Endothelial cell of umbilical vein (primary cell): ENCODE measurements at regions not wholly inside any gene's neighbourhood (a gene's known extent, or its start where the extent isn't known, plus 50 kb on each side); places are given as distances from the start of the nearest gene placed in this dataset.

ENCODE experiments used
- BruUV-seq: library from RNA; stranded (reverse); fragments of 400-500 nt; replicated peaks from 2 replicates; lab custom pipeline; 2021; lab: Mats Ljungman, UMichigan
- CTCF ChIA-PET: fragments of 300-600, 350-600 bp; sonication (Branson Sonifier 250); formaldehyde crosslinking; loops from one replicate; lab custom pipeline; 2021; ENCODE audit warnings: antibody characterized with exemption, inconsistent platforms; lab: Charles Lee
- POLR2A ChIA-PET: fragments of 300-600, 350-600 bp; sonication (Branson Sonifier 250); formaldehyde crosslinking; loops from one replicate; lab custom pipeline; 2021; ENCODE audit warnings: antibody characterized with exemption, inconsistent platforms; lab: Charles Lee
- DNase-seq: peaks from one replicate; pipeline ENCODE4 v3.0.0-alpha.2; 2011; ENCODE audit warnings: low read depth, low spot score
- FAIRE-seq: peaks from 2 replicates; lab custom pipeline; 2011; peaks lifted over from hg19 to GRCh38; lab: Jason Lieb, UNC
- H2AFZ ChIP-seq: 2 replicates; pipeline ENCODE4 v1.6.0; 2012; ENCODE audit warnings: low read depth, low read length, control low read depth, inconsistent platforms
- H3K27ac ChIP-seq: 2 replicates; pipeline ENCODE4 v1.5.1; 2011; ENCODE audit warnings: low read depth, mild to moderate bottlenecking, control low read depth, low read length, moderate library complexity; ENCODE audit not compliant: insufficient read depth
- H3K27me3 ChIP-seq, 2 experiments: 2 replicates each; pipeline versions ENCODE4 v1.6.0 to v1.6.1; 2011; ENCODE audit warnings: low read length in 2 of 2, mixed read lengths in 1 of 2; ENCODE audit not compliant: control insufficient read depth in 2 of 2, insufficient read depth in 2 of 2
- H3K36me3 ChIP-seq, 2 experiments: 2 replicates in 1 of 2; 3 replicates in 1 of 2; pipeline ENCODE4 v1.5.1; 2011; ENCODE audit warnings: low read length in 2 of 2, mild to moderate bottlenecking in 1 of 2, moderate library complexity in 1 of 2; ENCODE audit not compliant: control insufficient read depth in 2 of 2, insufficient read depth in 2 of 2; ENCODE audit errors: extremely low read depth in 1 of 2
- H3K4me1 ChIP-seq: 3 replicates; pipeline ENCODE4 v1.5.1; 2011; ENCODE audit warnings: mild to moderate bottlenecking, low read length; ENCODE audit not compliant: control insufficient read depth, insufficient read depth; ENCODE audit errors: extremely low read depth
- H3K4me2 ChIP-seq: 2 replicates; pipeline ENCODE4 v1.6.1; 2011; ENCODE audit warnings: low read length, control low read depth, mixed read lengths; ENCODE audit not compliant: insufficient read depth
- H3K4me3 ChIP-seq, 3 experiments: fragments of 200-600 bp in 1 of 3; sonication (generic), shearing (Covaris generic) in 1 of 3; replicated peaks in 1 of 3; 2 replicates each; pipeline ENCODE4 v1.5.1; 2011 to 2016; ENCODE audit warnings: control low read depth in 3 of 3, low read length in 3 of 3, mild to moderate bottlenecking in 2 of 3, inconsistent platforms in 1 of 3, low read depth in 1 of 3, moderate library complexity in 1 of 3; ENCODE audit not compliant: insufficient read depth in 1 of 3
- H3K79me2 ChIP-seq: 2 replicates; pipeline ENCODE4 v1.6.0; 2012; ENCODE audit warnings: low read length, inconsistent platforms; ENCODE audit not compliant: control insufficient read depth, insufficient read depth
- H3K9ac ChIP-seq: replicated peaks from 2 replicates; pipeline ENCODE3; 2011; ENCODE audit warnings: low read length, control low read depth; ENCODE audit not compliant: insufficient read depth; ENCODE audit errors: extremely low read depth
- H3K9me1 ChIP-seq: replicated peaks from 3 replicates; pipeline ENCODE4 v1.6.0; 2011; ENCODE audit warnings: mild to moderate bottlenecking, low read length; ENCODE audit not compliant: control insufficient read depth, insufficient read depth; ENCODE audit errors: extremely low read depth
- H3K9me3 ChIP-seq: replicated peaks from 2 replicates; pipeline ENCODE4 v1.5.1; 2012; ENCODE audit warnings: low read length, inconsistent platforms; ENCODE audit not compliant: control insufficient read depth, insufficient read depth
- H4K20me1 ChIP-seq: replicated peaks from 2 replicates; pipeline ENCODE3; 2011; ENCODE audit warnings: mild to moderate bottlenecking, low read length; ENCODE audit not compliant: control insufficient read depth, insufficient read depth; ENCODE audit errors: extremely low read depth
- EZH2 ChIP-seq: IDR thresholded peaks from 2 replicates; pipeline ENCODE4 v1.6.1; 2012; ENCODE audit warnings: borderline replicate concordance, low read depth, mild to moderate bottlenecking, moderate library complexity, low read length, inconsistent platforms; ENCODE audit not compliant: severe bottlenecking
- FOS ChIP-seq: IDR thresholded peaks from 2 replicates; pipeline ENCODE4 v1.6.1; 2011; ENCODE audit warnings: mild to moderate bottlenecking, low read length, moderate library complexity, borderline replicate concordance; ENCODE audit not compliant: insufficient read depth
- GATA2 ChIP-seq: IDR thresholded peaks from 2 replicates; pipeline ENCODE4 v1.7.0; 2011; ENCODE audit warnings: low read depth, mild to moderate bottlenecking, moderate library complexity, mixed read lengths, low read length; ENCODE audit not compliant: insufficient read length, insufficient read depth
- JUN ChIP-seq: IDR thresholded peaks from 2 replicates; pipeline ENCODE4 v1.6.1; 2011; ENCODE audit warnings: borderline replicate concordance, low read depth; ENCODE audit not compliant: insufficient read length, insufficient read depth
- MYC ChIP-seq: IDR thresholded peaks from one replicate; pipeline ENCODE4 v1.6.1; 2011; ENCODE audit warnings: mild to moderate bottlenecking, low read depth, low read length
- POLR2A ChIP-seq: IDR thresholded peaks from 2 replicates; pipeline ENCODE4 v1.6.1; 2012; ENCODE audit warnings: low read depth, mild to moderate bottlenecking, control low read depth, low read length
- POLR2AphosphoS5 ChIP-seq: IDR thresholded peaks from 2 replicates; pipeline ENCODE4 v1.6.1; 2012; ENCODE audit warnings: low read depth, mild to moderate bottlenecking, control low read depth, low read length, moderate library complexity; ENCODE audit not compliant: insufficient read depth
- dilution Hi-C: fragments of 300-500 bp; cut with MboI; formaldehyde crosslinking; loops from one replicate; pipeline ENCODE4 v1.15.0; 2019; ENCODE audit warnings: low sequenced_read_pairs; ENCODE audit not compliant: extremely low pct_ligation_motif_present
- intact Hi-C: fragments of 100-400 bp; cut with micrococcal nuclease; formaldehyde crosslinking; loops from one replicate; pipeline ENCODE4 v1.10.0; 2022
- TF ChIP-seq, protein P1 (sequence below): IDR thresholded peaks from 2 replicates; pipeline ENCODE4 v1.6.1; 2011; ENCODE audit not compliant: insufficient read depth, insufficient read length
- TF ChIP-seq, protein P2 (sequence below), 2 donors: IDR thresholded peaks; 1 replicate in 1 of 2; 2 replicates in 1 of 2; pipeline ENCODE4 v1.5.1; 2011; ENCODE audit warnings: low read length in 2 of 2, mild to moderate bottlenecking in 2 of 2, moderate library complexity in 2 of 2, control low read depth in 1 of 2, inconsistent platforms in 1 of 2, low read depth in 1 of 2; ENCODE audit not compliant: insufficient read depth in 1 of 2; ENCODE audit errors: extremely low read depth in 1 of 2

DNA sequence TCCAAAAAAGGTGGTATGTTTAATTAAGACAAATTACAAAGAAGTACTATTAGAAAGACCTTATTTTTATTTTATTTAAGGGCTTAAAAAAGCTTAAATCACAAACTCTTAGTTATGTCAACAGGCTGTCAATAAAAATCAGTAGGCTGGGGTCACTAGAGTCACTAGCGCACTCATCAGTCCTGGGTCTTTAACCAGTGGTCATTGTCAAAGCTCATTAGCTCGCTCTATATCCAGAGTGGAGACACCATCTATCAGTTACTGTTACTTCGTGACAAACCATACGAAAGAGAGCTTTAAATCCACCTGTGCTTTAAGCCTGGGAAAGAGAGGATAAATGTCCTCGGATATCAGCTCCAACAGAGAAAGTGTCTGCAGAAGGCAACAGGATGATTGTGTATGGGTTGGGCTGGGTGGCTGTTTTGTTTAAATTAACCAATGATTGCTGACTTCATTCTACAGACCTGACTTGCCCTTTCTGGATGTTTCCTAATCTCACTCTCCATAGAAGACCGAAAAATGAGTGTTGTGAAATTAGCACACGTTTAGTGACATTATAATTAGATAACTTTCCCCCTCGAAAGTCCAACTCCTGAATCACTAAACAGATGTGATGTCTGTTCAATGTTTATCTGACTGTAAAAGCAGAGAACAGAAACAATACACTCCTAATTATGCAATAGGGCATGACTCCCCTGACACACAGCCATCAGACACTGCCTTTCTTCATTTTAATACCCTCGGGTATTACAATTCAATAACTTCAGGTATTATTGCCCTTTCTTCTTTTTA lies 123.6 kb upstream of the TNPO1 start:
- Histone ChIP-seq H3K27me3 (peaks cover 2 to 4% of the 10 kb centered on the region in 2 experiments), H3K9ac (no peak overlapping the region), H3K9me3 (no peaks in the 10 kb centered on the region), H2AFZ (no peak overlapping the region), H3K9me1 (no peaks in the 10 kb centered on the region), H3K27ac (no peak overlapping the region), H3K36me3 (no peaks in the 10 kb centered on the region), H4K20me1 (no peaks in the 10 kb centered on the region), H3K4me3 (no peak overlapping the region), H3K79me2 (no peaks in the 10 kb centered on the region), H3K4me1 (no peaks in the 10 kb centered on the region), H3K4me2 (no peak overlapping the region)
- BruUV-seq: no TSS peak
- dilution Hi-C loops (no loop called here), intact Hi-C loops (no loop called here)
- POLR2A ChIA-PET: no interaction called here
- no peak for TF ChIP-seq EZH2
- no peak for TF ChIP-seq POLR2AphosphoS5
- TF ChIP-seq GATA2: no peak
- no peak for TF ChIP-seq FOS
- TF ChIP-seq, protein P1, sequence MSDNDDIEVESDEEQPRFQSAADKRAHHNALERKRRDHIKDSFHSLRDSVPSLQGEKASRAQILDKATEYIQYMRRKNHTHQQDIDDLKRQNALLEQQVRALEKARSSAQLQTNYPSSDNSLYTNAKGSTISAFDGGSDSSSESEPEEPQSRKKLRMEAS: no peak
- no peak for TF ChIP-seq POLR2A
- TF ChIP-seq, protein P2, sequence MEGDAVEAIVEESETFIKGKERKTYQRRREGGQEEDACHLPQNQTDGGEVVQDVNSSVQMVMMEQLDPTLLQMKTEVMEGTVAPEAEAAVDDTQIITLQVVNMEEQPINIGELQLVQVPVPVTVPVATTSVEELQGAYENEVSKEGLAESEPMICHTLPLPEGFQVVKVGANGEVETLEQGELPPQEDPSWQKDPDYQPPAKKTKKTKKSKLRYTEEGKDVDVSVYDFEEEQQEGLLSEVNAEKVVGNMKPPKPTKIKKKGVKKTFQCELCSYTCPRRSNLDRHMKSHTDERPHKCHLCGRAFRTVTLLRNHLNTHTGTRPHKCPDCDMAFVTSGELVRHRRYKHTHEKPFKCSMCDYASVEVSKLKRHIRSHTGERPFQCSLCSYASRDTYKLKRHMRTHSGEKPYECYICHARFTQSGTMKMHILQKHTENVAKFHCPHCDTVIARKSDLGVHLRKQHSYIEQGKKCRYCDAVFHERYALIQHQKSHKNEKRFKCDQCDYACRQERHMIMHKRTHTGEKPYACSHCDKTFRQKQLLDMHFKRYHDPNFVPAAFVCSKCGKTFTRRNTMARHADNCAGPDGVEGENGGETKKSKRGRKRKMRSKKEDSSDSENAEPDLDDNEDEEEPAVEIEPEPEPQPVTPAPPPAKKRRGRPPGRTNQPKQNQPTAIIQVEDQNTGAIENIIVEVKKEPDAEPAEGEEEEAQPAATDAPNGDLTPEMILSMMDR (IDR thresholded peaks at IDR 0.05; ENCODE audit: extremely low read depth in 1 of 2, insufficient read depth in 1 of 2, low read depth in 1 of 2, low read length in 2 of 2): no peak
- TF ChIP-seq JUN: no peak
- no peak for TF ChIP-seq MYC
- DNase-seq (no peak), FAIRE-seq (no peak)
- CTCF ChIA-PET: interaction anchor here (1.0 to 1.2 kb wide), 3 partner anchors 12 to 82 kb away, joined by 3 to 4 read pairs (median 4); no protein-coding TSS in a partner anchor
